ENCODE measurements at regions not wholly inside any gene's neighbourhood (a gene's known extent, or its start where the extent isn't known, plus 50 kb on each side); places are given as distances from the start of the nearest gene placed in this dataset.

DNA sequence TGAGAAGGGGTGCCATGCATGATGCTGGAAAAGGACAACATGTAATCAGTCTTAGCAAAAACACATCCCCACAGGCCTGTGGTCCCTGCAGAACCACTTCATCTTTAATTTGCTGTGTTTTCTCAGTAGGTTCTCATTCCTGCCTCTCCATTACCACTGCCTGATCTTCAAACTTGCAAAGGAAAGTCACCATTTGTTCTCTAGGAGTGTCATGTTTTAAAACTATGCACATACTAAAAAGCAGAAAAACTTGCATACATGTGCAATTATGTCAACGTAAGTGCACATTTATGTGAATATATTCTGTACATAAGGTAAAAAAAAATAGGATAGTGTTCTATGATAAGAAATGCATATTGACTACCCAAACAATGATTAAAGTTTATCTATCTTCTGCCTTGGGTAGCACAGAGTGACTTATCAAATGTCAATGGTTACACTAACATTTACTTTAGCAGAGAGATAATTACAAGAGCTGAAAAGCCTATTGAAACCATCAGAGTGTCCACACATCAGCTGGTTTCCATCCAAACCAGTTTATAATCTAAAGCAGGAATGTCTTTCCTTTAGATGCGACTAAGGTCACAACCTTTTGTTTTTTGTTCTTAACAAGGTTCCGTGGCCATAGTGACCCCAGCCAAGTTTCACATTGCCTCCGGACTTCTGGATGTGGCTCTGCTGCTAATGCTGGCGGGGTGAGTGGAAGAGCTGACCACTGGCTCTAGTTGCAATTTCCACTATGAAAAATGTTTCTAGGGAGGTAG, 58.7 kb upstream of the RMDN2 start:
- no peaks in the 10 kb centered on the region for H3K4me1 ChIP-seq (ENCODE audit: insufficient read depth, low read length)
- H3K27ac ChIP-seq (ENCODE audit: low read length), result no peak overlapping the region
- DNase-seq, result no peak
- H3K4me3 ChIP-seq (ENCODE audit: low read depth in 1 of 2, low read length in 2 of 2), result no peak overlapping the region
- H2AFZ ChIP-seq (ENCODE audit: low read depth, low read length), result no peak overlapping the region
- H3K79me2 ChIP-seq (ENCODE audit: insufficient read depth, low read length), result no peaks in the 10 kb centered on the region
- no peak overlapping the region for H3K4me2 ChIP-seq (ENCODE audit: insufficient read depth, low read length)
- H3K9me3 ChIP-seq (ENCODE audit: insufficient read depth, low read length, severe bottlenecking), result no peaks in the 10 kb centered on the region
- no peaks in the 10 kb centered on the region for H3K36me3 ChIP-seq (ENCODE audit: insufficient read depth, low read length)
- TF ChIP-seq, protein P1, sequence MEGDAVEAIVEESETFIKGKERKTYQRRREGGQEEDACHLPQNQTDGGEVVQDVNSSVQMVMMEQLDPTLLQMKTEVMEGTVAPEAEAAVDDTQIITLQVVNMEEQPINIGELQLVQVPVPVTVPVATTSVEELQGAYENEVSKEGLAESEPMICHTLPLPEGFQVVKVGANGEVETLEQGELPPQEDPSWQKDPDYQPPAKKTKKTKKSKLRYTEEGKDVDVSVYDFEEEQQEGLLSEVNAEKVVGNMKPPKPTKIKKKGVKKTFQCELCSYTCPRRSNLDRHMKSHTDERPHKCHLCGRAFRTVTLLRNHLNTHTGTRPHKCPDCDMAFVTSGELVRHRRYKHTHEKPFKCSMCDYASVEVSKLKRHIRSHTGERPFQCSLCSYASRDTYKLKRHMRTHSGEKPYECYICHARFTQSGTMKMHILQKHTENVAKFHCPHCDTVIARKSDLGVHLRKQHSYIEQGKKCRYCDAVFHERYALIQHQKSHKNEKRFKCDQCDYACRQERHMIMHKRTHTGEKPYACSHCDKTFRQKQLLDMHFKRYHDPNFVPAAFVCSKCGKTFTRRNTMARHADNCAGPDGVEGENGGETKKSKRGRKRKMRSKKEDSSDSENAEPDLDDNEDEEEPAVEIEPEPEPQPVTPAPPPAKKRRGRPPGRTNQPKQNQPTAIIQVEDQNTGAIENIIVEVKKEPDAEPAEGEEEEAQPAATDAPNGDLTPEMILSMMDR (IDR thresholded peaks at IDR 0.05; ENCODE audit: borderline replicate concordance, extremely low read depth, low read length, poor library complexity, severe bottlenecking), result no peak
- no peak for TF ChIP-seq EZH2 (IDR thresholded peaks at IDR 0.05; ENCODE audit: borderline replicate concordance, low read depth, low read length, severe bottlenecking)
- H3K9ac ChIP-seq (ENCODE audit: low read depth, low read length), result no peak overlapping the region
- no peaks in the 10 kb centered on the region for H4K20me1 ChIP-seq (ENCODE audit: insufficient read depth, low read length)
- peaks cover 7% of the 10 kb centered on the region for H3K27me3 ChIP-seq (ENCODE audit: insufficient read depth, low read length, poor library complexity)
- no peak for ATAC-seq (ENCODE audit: insufficient read depth, low read depth)

DNA sequence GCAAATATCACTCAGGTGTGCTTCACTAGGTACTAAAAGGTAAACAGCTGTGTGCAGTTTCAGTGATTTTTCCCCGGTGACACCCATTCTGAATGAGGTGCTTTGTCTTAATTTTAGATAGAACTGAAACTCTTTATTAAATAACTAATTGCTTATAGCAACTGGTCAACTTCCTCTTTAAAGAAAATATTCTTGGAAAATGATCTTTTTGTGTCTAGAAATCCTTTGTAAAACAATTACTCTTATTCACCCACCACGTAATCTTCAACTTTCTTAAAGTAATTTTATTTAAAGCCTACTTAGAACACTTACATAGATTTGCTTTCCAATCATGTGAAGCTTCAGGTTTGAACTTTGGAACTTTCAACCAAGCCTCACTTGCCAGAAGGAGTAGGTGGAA, 57.9 kb upstream of the RMDN2 start:
- no peak for DNase-seq
- no peaks in the 10 kb centered on the region for H3K36me3 ChIP-seq (ENCODE audit: insufficient read depth, low read length)
- no peak for ATAC-seq (ENCODE audit: insufficient read depth, low read depth)
- no peaks in the 10 kb centered on the region for H3K79me2 ChIP-seq (ENCODE audit: insufficient read depth, low read length)
- no peaks in the 10 kb centered on the region for H3K4me1 ChIP-seq (ENCODE audit: insufficient read depth, low read length)
- H3K9me3 ChIP-seq (ENCODE audit: insufficient read depth, low read length, severe bottlenecking), result no peaks in the 10 kb centered on the region
- H3K9ac ChIP-seq (ENCODE audit: low read depth, low read length), result no peak overlapping the region
- no peaks in the 10 kb centered on the region for H4K20me1 ChIP-seq (ENCODE audit: insufficient read depth, low read length)
- no peak overlapping the region for H3K27ac ChIP-seq (ENCODE audit: low read length)
- no peak overlapping the region for H3K4me3 ChIP-seq (ENCODE audit: low read depth in 1 of 2, low read length in 2 of 2)
- H2AFZ ChIP-seq (ENCODE audit: low read depth, low read length), result no peak overlapping the region
- H3K27me3 ChIP-seq (ENCODE audit: insufficient read depth, low read length, poor library complexity), result peaks cover 7% of the 10 kb centered on the region
- TF ChIP-seq, protein P1 (IDR thresholded peaks at IDR 0.05; ENCODE audit: borderline replicate concordance, extremely low read depth, low read length, poor library complexity, severe bottlenecking), result no peak
- no peak for TF ChIP-seq EZH2 (IDR thresholded peaks at IDR 0.05; ENCODE audit: borderline replicate concordance, low read depth, low read length, severe bottlenecking)
- H3K4me2 ChIP-seq (ENCODE audit: insufficient read depth, low read length), result no peak overlapping the region

DNA sequence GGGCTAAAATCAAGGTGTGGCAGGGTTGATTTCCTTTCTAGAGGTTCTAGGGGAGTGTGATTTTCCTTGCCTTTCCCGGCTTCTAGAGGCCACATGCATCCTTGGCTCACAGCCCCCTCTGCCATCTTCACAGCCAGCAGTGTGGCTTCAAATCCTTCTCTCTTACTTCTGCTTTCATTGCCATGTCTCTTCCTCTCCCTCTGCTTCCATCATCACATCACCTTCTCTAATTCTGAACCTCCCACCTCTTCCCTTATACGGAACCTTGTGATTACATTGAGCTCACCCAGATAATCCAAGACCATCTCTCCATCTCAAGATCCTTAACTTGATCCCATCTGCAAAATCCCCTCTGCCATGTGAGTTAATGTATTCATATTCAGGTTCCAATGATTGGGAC, 56.2 kb upstream of the RMDN2 start:
- H3K4me1 ChIP-seq (ENCODE audit: insufficient read depth, low read length), result no peaks in the 10 kb centered on the region
- H3K4me3 ChIP-seq (ENCODE audit: low read depth in 1 of 2, low read length in 2 of 2), result no peak overlapping the region

More for the DNA sequence above, 56.2 kb upstream of the RMDN2 start:
- no peak for TF ChIP-seq EZH2 (IDR thresholded peaks at IDR 0.05; ENCODE audit: borderline replicate concordance, low read depth, low read length, severe bottlenecking)
- TF ChIP-seq, protein P1 (IDR thresholded peaks at IDR 0.05; ENCODE audit: borderline replicate concordance, extremely low read depth, low read length, poor library complexity, severe bottlenecking), result no peak
- peaks cover 4% of the 10 kb centered on the region for H3K27me3 ChIP-seq (ENCODE audit: insufficient read depth, low read length, poor library complexity)
- H3K9me3 ChIP-seq (ENCODE audit: insufficient read depth, low read length, severe bottlenecking), result no peaks in the 10 kb centered on the region
- H3K4me2 ChIP-seq (ENCODE audit: insufficient read depth, low read length), result no peak overlapping the region
- no peaks in the 10 kb centered on the region for H3K79me2 ChIP-seq (ENCODE audit: insufficient read depth, low read length)
- H3K36me3 ChIP-seq (ENCODE audit: insufficient read depth, low read length), result no peaks in the 10 kb centered on the region
- no peak overlapping the region for H2AFZ ChIP-seq (ENCODE audit: low read depth, low read length)
- ATAC-seq (ENCODE audit: insufficient read depth, low read depth) (no peak), DNase-seq (no peak)
- no peak overlapping the region for H3K9ac ChIP-seq (ENCODE audit: low read depth, low read length)
- H4K20me1 ChIP-seq (ENCODE audit: insufficient read depth, low read length), result no peaks in the 10 kb centered on the region
- H3K27ac ChIP-seq (ENCODE audit: low read length), result no peak overlapping the region

All from DND-41 (cell line).